ENCODE measurements at regions not wholly inside any gene's neighbourhood (a gene's known extent, or its start where the extent isn't known, plus 50 kb on each side); places are given as distances from the start of the nearest gene placed in this dataset.
A peak's percentile ranks its signal among the peaks of the same experiment; 100 is the strongest.
"Not testable (repeated sequence)": the region's sequence is repeated elsewhere in the genome, so short reads cannot be mapped to it uniquely, and the experiment has no call there.

DNA sequence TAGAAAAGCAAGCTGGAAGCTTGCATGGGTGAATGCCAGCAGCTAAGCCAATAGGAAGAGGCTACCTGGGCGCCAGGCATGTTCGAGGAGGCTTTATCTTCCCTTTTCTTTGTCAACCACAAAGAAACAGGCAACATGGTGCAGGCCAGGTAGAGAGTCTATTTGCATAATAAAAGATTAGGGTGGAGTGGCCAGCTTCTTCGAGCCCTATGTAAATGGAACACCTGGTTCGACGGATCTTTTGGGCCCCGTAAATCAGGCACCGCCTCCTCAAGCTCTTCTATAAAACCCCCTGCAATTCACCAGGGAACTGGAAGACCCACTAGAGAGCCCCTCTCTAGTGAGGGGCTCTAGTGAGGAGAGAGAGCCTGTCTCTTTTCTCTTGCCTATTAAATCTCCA, 1106.2 kb upstream of the CELF2 start:
- DNase-seq (no peak), ATAC-seq (no peak)
- intact Hi-C loops (cut with DNase I), result no loop called here

DNA sequence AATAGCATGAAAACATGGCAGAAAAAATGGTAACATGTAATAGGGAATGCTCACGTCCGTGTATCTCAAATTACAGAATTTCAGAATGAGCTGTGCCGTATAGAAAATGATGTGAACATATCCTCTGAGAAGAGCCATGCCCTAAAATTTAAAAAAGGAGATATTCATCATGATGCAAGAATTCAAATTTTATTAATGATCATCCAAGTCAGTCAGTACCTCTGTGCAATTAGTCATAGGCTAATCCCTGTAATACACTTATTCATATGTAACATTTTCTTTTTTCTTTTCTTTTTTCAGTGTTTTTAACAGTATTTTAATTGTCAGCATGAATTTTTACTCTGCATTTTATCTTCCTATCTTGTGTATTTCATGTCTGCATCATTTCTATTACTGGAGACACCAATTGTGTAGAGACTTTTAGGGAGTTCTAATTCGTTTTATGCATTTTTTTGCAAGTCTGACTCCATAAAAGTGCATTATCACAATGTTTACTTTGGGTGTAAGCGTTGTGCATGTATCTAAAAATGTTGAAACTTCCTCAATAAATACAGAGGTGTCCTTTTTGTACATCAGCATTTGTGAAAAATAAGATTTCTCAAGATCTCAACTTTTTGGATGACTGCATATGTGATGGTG, 1103.7 kb upstream of the CELF2 start:
- no peak for ATAC-seq
- intact Hi-C loops (cut with DNase I), result no loop called here
- no peak for DNase-seq

DNA sequence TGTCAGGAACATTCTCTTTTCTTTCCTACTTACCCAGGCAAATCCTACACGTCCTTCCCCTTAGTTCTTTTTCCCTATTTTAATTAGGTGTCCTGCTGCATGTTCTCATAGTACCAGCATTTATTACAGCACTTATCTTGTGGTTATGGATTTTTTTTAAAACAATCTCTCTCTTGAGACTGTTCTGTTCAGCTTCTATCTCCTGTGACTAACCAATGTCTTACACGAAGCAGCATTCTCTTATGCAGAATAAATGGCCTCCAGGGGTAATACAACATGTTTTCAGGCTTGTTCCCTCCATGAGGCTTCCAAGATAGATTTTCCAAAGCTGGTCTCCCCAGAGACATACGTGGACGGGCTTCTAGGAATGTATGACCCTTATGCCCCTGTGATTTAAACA, 1096.1 kb upstream of the CELF2 start:
- DNase-seq, result no peak
- intact Hi-C loops (cut with DNase I), result no loop called here
- no peak for ATAC-seq

DNA sequence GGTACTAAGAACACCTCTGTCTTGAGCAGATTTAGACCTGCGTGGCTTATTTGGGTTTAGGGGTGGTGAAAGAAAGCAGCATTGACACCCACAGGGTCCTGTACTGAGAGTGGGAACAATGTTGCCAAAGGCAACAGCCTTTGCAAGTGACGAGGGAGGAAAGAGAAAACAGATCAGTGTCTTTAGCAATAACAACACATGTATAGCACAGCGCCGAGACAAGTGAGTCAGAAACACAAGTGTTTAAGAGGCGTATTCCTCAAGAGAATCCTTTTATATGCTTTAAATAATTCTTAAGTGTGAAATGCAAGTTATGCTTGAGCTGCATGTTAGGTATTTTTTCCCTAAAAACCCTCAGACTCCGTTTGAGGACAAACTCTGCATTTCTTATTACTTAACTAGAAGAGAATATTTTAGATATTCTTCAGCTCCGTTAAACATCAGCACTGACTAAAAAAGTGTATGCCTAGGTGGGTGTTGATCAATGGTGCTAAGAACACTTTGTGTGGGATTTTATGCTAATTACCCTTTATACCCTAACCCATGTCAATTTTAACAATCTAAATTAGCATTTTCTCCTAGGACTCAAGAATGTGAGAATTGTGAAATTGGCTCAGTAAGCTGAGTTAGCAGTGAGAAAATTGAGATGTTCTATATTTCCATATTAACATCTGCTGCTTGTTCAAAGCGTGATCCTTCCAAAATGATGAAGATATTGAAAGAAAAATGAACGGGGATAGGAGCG, 1095.4 kb upstream of the CELF2 start:
- ATAC-seq (no peak), DNase-seq (no peak)
- intact Hi-C loops (cut with DNase I), result no loop called here

DNA sequence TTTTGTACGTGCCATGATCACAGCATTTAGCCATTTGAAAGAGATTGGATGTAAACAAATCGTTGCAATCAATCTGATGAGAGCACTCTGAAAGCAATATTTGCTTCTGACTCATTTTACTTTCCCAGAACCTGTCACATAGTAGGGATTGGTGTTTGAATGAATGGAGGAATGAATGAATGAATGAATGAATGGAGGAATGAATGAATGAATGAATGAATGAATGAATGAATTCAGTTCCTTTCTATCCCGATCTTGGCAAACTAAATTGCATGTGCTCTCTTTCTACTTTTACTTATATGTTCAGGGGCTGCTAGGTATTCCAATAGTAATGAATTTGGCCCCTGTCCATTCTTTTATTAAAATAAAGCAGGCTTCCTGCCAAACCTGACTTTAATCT, 1091.7 kb upstream of the CELF2 start:
- DNase-seq (no peak), ATAC-seq (no peak)
- intact Hi-C loops (cut with DNase I), result no loop called here

DNA sequence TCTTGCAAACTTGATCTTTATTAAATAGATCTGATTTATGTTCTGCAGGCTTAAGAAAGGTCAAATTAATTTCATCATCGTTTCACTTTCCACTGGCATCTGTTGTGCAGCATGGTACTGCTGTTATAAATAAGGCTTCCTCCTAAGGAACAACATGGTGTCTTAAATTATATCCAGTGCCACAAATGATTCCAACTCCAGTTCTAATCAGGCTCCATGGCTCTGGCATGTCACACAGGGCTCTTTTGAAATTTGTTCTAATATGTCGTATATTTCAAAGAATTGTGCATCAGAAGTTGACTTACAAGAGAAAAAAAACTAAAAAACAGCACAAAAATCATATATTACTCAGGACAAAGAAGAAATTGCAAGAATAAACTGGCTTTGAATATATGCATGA, 1090.8 kb upstream of the CELF2 start:
- no peak for ATAC-seq
- no peak for DNase-seq
- intact Hi-C loops (cut with DNase I), result no loop called here

DNA sequence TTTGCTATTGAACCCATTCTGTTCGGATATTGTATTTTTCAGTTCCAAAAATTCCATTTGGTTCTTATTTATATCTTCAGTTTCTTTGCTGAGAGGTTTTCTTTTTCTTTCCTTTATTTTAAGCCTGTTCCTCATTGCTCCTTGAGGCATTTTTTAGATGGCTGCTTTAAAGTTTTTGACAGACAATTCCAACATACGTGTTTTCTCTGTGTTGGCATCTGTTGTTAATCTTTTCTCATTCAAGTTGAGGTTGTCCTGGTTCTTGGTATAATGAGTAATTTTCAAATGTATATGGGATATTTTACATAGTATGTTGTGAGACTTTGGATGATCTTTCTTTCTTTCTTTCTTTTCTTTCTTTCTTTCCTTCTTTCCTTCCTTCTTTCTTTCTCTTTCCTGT, 1078.0 kb upstream of the CELF2 start:
- no peak for ATAC-seq
- no peak for DNase-seq
- intact Hi-C loops (cut with DNase I), result no loop called here

DNA sequence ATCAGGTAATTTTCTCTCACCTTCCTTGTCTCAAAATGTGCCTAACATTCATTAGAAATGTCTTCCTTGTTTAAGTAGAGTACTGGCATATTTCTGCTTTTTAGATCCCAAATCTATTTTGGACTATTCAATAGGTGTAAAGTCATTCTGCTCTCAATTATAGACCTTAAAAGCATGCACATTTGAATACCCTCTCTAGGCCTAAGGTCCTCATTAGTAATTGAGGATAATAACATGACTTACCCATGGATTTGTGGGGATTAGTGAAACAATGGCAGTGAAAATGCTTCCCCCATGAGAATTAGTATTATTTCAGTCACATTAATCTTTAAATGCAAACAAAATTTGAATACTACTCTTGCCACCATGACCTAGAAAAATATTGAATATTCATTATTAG, 1073.0 kb upstream of the CELF2 start:
- ATAC-seq, result no peak
- intact Hi-C loops (cut with DNase I), result no loop called here

DNA sequence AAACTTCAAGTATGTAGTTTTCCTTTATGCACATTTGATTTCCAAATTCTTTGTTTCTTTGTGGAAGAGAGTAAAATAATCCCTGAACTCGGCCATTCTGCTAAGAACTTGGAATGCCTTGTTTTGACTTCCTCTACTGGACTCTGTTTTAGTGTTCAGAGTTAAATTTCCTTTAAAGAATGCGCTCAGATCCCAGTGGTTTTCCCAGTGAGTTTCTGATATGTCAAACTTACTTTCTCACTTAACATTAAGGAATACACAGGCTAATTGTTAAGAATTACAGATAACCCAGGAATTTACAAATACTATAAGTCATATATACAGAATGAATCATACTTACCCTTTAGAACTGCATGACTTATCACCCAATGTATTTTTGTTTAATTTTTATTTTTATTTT, 1067.6 kb upstream of the CELF2 start:
- no peak for DNase-seq
- no peak for ATAC-seq
- intact Hi-C loops (cut with DNase I), result no loop called here

More for the DNA sequence above, 1073.0 kb upstream of the CELF2 start:
- DNase-seq, result no peak

DNA sequence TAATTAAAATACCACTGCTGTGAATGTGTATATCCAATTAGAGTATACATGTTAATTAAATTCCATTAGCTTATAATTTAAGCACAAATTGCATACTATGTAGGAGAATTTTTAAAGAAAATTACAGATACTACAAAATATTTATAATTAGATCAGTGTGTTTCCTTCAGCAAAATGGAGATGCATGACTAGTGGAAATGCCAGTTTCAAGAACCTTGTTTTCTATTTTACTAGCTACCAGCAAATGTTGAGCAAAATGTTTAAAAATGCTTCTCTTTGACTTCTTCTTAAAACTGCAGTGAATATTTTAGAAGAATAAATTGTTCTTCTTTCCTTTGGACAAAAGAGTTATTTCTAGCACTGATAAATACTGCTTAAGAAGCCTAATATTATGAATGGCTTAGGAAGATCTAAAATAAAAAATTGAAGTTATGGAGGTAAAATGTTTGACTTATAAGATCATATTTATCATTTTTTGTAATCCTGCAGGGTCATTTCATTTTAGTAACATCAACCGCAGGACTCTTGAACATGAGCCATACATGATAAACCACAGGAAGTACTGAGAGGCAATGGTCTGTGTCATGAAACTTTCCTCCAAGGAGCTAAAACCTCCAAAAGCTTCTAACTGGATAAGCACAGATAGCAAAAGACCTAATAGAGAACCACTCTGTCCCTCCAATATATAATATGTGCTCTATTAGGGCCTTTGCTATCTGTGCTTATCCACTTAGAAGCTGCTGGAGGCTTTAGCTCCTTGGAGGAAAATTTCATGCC, 1066.0 kb upstream of the CELF2 start:
- no peak for DNase-seq
- intact Hi-C loops (cut with DNase I), result no loop called here
- no peak for ATAC-seq

DNA sequence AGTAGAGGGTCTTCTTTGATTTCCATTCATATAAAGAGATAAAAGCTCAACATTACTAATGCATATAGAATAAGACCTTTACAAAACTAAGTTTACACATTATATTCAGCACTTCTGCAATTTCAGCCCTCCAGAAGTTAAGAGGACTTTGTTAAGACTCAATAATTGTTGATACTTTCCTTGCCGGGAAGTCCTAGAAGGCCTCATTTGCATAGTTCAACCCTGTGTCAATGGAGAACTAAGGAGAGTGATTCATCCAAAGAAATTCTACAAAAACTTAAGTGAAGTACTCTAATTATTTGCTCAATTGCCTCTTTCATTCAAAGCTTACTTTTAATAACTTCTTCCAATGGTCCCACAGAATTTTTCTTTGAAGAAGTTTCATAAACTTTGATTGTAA, 1060.3 kb upstream of the CELF2 start:
- DNase-seq, result no peak
- peak in 1 of 2 donors; percentile 65 for ATAC-seq
- intact Hi-C loops (cut with DNase I), result no loop called here

DNA sequence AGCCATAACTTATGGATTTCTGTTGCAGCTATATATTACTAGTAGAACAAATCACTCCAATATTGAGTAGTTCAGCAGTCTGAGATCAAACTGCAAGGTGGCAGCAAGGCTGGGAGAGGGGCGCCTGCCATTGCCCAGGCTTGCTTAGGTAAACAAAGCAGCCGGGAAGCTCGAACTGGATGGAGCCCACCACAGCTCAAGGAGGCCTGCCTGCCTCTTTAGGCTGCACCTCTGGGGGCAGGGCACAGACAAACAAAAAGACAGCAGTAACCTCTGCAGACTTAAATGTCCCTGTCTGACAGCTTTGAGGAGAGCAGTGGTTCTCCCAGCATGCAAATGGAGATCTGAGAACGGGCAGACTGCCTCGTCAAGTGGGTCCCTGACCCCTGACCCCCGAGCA, 1059.8 kb upstream of the CELF2 start:
- DNase-seq; ATAC-seq; intact Hi-C loops (cut with DNase I): not testable (repeated sequence)

DNA sequence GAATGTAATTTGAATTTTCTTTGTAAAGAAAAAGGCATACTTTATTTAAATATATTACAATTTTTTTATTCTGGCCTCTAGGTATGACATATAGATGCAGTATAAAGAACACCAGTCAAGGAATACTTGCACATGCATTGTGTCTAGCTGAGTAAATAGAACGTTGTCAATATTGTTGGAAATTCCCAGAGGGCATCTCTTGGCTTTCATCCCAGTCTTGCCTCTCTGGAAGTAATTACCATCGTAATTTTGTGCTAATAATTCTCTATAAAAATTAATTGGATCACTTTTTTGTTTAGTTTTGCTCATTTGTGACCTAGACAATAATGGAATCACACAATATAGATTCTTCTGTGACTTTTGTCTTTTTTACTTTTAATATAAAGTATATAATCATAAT, 1052.3 kb upstream of the CELF2 start:
- ATAC-seq, result no peak
- intact Hi-C loops (cut with DNase I), result no loop called here
- DNase-seq, result no peak

DNA sequence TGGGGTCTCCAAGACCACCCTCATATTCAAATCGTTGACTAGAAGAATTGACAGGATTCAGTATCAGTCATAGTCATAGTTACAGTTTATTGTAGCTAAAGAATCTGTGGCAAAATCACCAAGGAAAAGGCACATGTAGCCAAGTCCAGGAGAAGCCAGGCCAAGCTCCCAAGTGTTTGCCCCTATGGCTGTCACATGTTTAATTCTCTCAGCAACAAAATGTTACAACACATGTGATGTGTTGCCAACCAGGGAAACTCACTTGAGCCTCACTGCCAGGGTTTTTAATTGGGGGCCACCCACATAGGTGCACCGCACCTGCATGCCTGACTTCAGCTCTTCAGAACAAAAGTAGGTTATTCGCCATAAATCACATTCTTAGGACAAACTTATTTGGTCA, 1030.9 kb upstream of the CELF2 start:
- ATAC-seq, result no peak
- intact Hi-C loops (cut with DNase I), result loop anchor here in 1 of 2 donors (10.0 kb wide), 1 partner anchor 1068 kb away; no protein-coding TSS in a partner anchor
- DNase-seq, result no peak

DNA sequence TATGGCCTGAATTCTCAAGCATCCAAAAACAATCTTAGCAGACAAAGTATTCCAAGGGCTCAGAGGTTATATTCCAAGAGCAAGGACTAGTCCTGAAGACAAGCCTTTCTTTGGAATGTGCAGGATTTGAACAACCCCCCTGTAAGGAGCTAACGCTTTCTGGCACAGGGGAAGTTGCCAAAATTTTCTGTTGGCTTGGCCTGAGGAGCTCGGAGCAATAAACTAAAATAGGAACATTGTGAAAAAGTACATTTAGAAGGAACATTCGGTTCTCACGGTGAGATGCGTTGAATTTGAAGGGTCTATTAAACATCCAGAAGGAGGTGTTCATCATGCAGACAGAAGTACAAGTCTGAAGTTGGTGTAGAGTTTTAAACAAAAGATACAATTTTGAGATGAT, 1030.5 kb upstream of the CELF2 start:
- DNase-seq, result no peak
- intact Hi-C loops (cut with DNase I), result loop anchor here in 1 of 2 donors (10.0 kb wide), 1 partner anchor 1068 kb away; no protein-coding TSS in a partner anchor
- no peak for ATAC-seq

DNA sequence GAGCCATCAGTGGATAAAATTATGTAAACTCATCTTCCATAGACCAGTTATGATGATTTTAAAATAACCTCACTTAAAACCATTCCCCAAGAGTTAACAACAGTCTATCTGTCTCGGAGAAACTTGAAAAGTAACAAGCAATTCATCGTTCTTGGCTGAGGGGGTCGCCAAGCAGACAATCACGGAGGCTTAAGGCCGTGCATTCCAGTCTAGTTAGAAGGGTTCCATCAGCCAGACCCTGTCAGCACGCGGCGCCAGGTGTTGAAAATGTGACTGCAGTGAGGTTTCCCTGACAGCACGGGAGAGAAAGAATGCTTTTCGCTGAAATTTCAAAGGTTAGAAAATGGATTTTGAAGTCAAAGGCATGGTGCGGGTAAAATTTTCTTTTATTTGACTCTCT, 1025.0 kb upstream of the CELF2 start:
- intact Hi-C loops (cut with DNase I), result no loop called here
- peak; percentile 27 to 30 for ATAC-seq
- no peak for DNase-seq

DNA sequence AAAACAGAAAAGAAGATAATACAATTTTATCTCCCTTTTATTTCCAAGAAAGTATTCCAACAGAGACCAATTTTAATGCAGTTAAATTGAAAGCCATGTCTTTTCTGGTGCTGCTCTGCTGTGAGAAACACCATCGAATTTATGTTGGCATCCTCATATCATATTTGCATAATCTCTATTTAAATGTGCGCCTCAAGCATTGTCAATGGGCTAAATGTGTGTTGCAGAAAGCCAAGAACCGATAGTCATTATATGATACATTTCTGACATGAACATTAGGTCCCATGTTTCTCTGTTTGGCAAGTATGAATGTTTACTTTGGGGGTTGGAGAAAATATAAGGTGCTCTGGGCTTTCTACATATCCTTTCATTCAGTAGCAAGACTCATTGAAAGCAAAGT, 1023.5 kb upstream of the CELF2 start:
- ATAC-seq, result no peak
- intact Hi-C loops (cut with DNase I), result no loop called here

DNA sequence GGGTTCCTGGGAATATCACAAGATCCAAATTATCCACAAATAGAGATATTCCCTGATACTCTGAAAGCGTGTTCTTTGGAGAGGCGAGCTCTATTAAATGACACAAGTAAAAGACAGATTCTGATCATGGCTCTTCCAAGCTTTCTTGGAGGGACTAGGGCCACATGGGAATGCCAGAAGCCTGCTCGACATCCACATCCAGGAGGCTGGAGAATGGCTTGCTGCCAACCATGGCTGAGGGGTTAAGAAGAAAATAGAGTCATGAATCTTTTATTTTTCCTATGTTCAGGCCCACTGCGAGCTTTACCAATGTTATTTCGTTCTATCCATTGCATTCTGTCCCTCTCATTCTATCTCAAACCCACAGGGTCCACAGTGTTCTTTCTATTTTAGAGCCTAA, 1018.0 kb upstream of the CELF2 start:
- no peak for ATAC-seq
- DNase-seq, result no peak
- intact Hi-C loops (cut with DNase I), result no loop called here

More for the DNA sequence above, 1023.5 kb upstream of the CELF2 start:
- DNase-seq, result no peak

DNA sequence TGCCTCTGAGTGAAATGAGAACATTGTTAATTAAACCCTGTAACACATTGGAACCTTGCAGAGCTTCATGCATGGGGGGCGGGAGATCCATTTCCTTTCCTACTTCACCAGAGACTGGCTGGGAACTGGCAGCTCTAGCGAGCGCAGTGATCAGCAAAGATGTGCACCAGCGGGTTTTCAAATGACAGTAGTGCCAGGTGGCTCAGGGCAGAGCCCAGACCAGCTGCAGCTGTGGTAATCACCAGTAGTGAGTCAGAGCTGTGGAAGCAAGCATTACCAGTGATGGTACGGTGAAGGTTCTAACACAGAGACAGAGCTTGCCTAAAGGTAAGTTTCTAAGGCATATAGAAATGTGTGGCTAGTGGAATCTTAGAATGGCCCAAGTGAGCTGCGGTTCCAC, 1009.7 kb upstream of the CELF2 start:
- intact Hi-C loops (cut with DNase I), result no loop called here
- DNase-seq (no peak), ATAC-seq (no peak)

DNA sequence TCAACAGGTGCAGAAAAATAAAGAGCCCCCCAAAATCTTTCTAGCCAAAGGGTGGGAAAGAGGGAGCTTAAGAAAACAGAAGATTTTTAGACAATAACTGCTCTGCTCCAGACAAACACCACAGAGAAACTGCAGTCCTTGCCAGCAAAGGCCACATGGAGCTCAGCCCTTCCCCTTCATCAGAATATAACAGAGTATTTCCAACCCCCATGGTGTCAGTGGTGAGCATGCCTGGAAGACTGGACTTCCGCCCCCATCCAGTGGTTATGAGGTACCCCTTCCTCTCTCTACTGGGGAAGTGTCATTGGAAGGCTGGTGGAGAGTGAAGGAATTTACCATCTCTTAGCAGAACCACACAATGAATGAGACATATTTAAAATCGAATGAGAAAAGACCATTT, 1007.3 kb upstream of the CELF2 start:
- intact Hi-C loops (cut with DNase I), result no loop called here
- DNase-seq (no peak), ATAC-seq (no peak)
